OCI-LY3 (cell line): ENCODE measurements at regions not wholly inside any gene's neighbourhood (a gene's known extent, or its start where the extent isn't known, plus 50 kb on each side); places are given as distances from the start of the nearest gene placed in this dataset.

Source experiments
- H2AFZ ChIP-seq: fragments of 200-600, 300-600 bp; shearing (Covaris generic); 2 replicates; pipeline ENCODE4 v1.6.0; 2014; ENCODE audit warnings: antibody characterized with exemption, low read depth, low read length
- H3K27ac ChIP-seq: fragments of 200-600, 300-600 bp; sonication (generic); 2 replicates; pipeline ENCODE4 v1.5.1; 2014; ENCODE audit warnings: mild to moderate bottlenecking, low read length, moderate library complexity, mixed read lengths
- H3K27me3 ChIP-seq: fragments of 200-600, 300-600 bp; sonication (generic); 2 replicates; pipeline ENCODE4 v1.6.1; 2014; ENCODE audit warnings: low read depth, low read length, mixed read lengths
- H3K36me3 ChIP-seq: fragments of 200-600, 300-600 bp; sonication (generic); replicated peaks from 2 replicates; pipeline ENCODE3; 2014; ENCODE audit warnings: low read depth, low read length, mixed read lengths
- H3K4me1 ChIP-seq: fragments of 300-600, 200-600 bp; sonication (generic); 2 replicates; pipeline ENCODE4 v1.6.1; 2014; ENCODE audit warnings: low read length, mixed read lengths
- H3K4me2 ChIP-seq: fragments of 200-600, 300-600 bp; sonication (generic); 2 replicates; pipeline ENCODE4 v1.6.1; 2014; ENCODE audit warnings: low read length, mixed read lengths
- H3K4me3 ChIP-seq: fragments of 300-600, 200-600 bp; sonication (generic); 2 replicates; pipeline ENCODE4 v1.5.1; 2014; ENCODE audit warnings: antibody characterized with exemption, mild to moderate bottlenecking, low read length, moderate library complexity
- H3K79me2 ChIP-seq: fragments of 300-600, 200-600 bp; shearing (Covaris generic); 2 replicates; pipeline ENCODE4 v1.6.1; 2014; ENCODE audit warnings: mild to moderate bottlenecking, low read length, mixed read lengths
- H3K9ac ChIP-seq: fragments of 300-600, 200-600 bp; shearing (Covaris generic); 2 replicates; pipeline ENCODE4 v1.6.0; 2014; ENCODE audit warnings: mild to moderate bottlenecking, low read length, moderate library complexity
- H3K9me3 ChIP-seq: fragments of 200-600, 300-600 bp; shearing (Covaris generic); 2 replicates; pipeline ENCODE4 v1.6.1; 2014; ENCODE audit warnings: low read length, mixed read lengths; ENCODE audit not compliant: insufficient read depth
- H4K20me1 ChIP-seq: fragments of 200-600, 300-600 bp; sonication (generic); 2 replicates; pipeline ENCODE4 v1.6.1; 2016; ENCODE audit warnings: low read length, mixed read lengths; ENCODE audit not compliant: insufficient read depth
- EZH2phosphoT487 ChIP-seq: fragments of 200-600 bp; shearing (Covaris generic); IDR thresholded peaks from 2 replicates; pipeline ENCODE4 v1.6.1; 2018; ENCODE audit warnings: antibody characterized with exemption, mixed run types, low read depth
- TF ChIP-seq, protein P1 (sequence below): fragments of 200-600, 300-600 bp; sonication (generic); IDR thresholded peaks from 2 replicates; pipeline ENCODE4 v1.5.1; 2014; ENCODE audit warnings: antibody characterized with exemption, low read length, low read depth

DNA sequence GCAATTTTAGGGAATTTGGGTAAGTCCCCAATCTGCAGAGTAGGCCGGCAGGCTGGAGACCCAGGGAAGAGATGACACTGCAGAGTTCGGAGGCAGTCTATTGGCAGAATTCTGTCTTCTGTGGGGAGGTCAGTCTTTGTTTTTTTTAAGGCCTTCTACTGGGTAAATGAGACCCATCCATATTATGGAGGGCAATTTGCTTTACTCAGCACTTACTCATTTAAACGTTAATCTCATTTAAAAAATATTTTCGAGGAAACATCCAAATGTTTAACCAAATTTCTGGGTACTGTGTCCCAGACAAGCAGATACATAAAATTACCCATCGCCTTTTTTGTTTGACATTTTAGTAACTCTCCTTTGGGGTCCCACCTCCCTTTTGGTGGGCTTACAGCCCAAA, 139.5 kb downstream of the IRS1 start:
- Histone ChIP-seq H3K27me3 (no peaks in the 10 kb centered on the region), H3K79me2 (no peaks in the 10 kb centered on the region), H3K9ac (no peak overlapping the region), H3K27ac (no peak overlapping the region), H3K4me2 (no peak overlapping the region), H4K20me1 (no peaks in the 10 kb centered on the region), H3K4me1 (no peaks in the 10 kb centered on the region), H2AFZ (no peak overlapping the region), H3K36me3 (no peaks in the 10 kb centered on the region), H3K9me3 (no peaks in the 10 kb centered on the region), H3K4me3 (no peak overlapping the region)
- TF ChIP-seq, protein P1, sequence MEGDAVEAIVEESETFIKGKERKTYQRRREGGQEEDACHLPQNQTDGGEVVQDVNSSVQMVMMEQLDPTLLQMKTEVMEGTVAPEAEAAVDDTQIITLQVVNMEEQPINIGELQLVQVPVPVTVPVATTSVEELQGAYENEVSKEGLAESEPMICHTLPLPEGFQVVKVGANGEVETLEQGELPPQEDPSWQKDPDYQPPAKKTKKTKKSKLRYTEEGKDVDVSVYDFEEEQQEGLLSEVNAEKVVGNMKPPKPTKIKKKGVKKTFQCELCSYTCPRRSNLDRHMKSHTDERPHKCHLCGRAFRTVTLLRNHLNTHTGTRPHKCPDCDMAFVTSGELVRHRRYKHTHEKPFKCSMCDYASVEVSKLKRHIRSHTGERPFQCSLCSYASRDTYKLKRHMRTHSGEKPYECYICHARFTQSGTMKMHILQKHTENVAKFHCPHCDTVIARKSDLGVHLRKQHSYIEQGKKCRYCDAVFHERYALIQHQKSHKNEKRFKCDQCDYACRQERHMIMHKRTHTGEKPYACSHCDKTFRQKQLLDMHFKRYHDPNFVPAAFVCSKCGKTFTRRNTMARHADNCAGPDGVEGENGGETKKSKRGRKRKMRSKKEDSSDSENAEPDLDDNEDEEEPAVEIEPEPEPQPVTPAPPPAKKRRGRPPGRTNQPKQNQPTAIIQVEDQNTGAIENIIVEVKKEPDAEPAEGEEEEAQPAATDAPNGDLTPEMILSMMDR: no peak
- TF ChIP-seq EZH2phosphoT487: no peak

DNA sequence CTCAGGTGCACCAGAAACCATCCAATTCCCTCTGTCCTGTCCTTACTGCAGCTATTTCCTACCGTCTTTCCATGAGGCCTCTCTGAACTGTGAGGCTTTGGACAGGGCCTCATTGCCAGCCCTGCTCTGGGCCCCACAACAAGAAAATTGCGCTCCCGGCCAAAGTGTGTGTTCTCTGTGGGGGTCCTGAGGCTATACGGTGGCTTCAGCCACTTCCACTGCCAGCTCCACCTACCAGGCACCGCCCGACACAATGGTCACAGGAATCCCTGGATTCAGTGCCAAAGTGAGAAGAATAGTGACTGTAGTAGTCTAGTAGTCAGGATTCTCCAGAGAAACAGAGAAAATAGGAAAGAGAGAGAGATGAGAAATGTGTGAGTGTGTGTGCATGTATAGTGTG, 140.2 kb downstream of the IRS1 start:
- H3K79me2 ChIP-seq: no peaks in the 10 kb centered on the region
- H3K4me2 ChIP-seq: no peak overlapping the region
- no peaks in the 10 kb centered on the region for H3K27me3 ChIP-seq
- TF ChIP-seq, protein P1: no peak
- TF ChIP-seq EZH2phosphoT487: no peak
- H2AFZ ChIP-seq: no peak overlapping the region
- no peaks in the 10 kb centered on the region for H3K9me3 ChIP-seq
- no peaks in the 10 kb centered on the region for H3K36me3 ChIP-seq
- no peak overlapping the region for H3K9ac ChIP-seq
- H3K27ac ChIP-seq: no peak overlapping the region
- H3K4me1 ChIP-seq: no peaks in the 10 kb centered on the region
- H3K4me3 ChIP-seq: no peak overlapping the region
- no peaks in the 10 kb centered on the region for H4K20me1 ChIP-seq

DNA sequence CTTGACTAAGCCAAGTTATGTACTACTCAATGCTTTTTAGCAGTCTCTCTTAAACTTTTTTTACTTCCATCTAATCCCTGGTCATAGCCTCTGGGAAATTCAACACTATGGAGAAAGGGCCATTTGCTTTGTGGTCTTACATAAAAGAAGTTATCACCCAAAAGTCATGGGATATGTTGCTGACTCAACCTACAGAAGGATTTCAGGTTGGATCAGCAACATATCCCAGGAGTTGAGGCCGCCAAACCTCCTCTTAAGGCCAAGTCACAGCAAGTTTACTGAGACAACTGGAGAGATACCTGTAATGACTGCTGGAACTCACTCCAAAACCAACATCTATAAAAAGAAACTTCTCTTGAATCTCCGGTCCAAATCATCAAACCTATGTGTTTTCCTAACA, 141.1 kb downstream of the IRS1 start:
- no peak for TF ChIP-seq EZH2phosphoT487
- TF ChIP-seq, protein P1: no peak
- no peak overlapping the region for H3K4me2 ChIP-seq
- no peak overlapping the region for H2AFZ ChIP-seq
- H3K79me2 ChIP-seq: no peaks in the 10 kb centered on the region
- H3K27ac ChIP-seq: no peak overlapping the region
- H3K9ac ChIP-seq: no peak overlapping the region
- no peaks in the 10 kb centered on the region for H3K36me3 ChIP-seq
- H4K20me1 ChIP-seq: no peaks in the 10 kb centered on the region
- no peaks in the 10 kb centered on the region for H3K27me3 ChIP-seq
- no peaks in the 10 kb centered on the region for H3K4me1 ChIP-seq
- H3K4me3 ChIP-seq: no peak overlapping the region
- H3K9me3 ChIP-seq: no peaks in the 10 kb centered on the region

DNA sequence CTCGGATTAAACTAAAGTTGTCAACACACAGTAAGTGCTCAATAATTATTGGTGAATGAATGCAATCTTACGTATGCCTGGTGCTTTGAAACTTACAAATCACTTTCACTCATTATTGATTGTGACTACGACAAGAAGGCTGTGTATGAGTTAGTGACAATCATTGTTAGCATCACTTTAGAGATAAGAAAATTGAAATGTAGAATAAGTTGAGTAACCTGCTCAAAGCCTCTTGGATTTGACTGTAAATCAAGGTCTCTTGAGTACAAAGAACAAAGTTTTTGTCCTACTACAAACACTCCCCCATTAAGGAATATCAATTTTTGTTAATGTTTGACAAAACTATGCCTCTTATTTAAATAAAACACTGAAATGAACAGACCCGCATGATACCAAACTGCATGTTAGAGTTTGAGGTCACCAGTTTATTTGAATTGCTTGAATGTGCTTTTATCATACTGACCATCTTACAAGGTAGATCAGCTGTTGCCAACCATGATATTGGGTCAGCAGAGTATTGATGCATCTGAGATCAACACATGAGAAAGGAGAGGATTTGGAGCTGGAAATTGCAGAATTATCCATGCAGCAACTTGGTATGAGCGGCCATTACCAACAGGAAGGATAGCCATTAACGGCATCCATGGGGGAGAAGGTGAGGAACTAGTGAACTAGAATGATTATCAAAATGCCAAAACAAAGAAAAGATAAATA, 142.1 kb downstream of the IRS1 start:
- H3K36me3 ChIP-seq: no peaks in the 10 kb centered on the region
- no peak overlapping the region for H3K9ac ChIP-seq
- no peaks in the 10 kb centered on the region for H3K79me2 ChIP-seq
- H4K20me1 ChIP-seq: no peaks in the 10 kb centered on the region
- H3K9me3 ChIP-seq: no peaks in the 10 kb centered on the region
- no peak overlapping the region for H3K4me3 ChIP-seq
- no peak overlapping the region for H2AFZ ChIP-seq
- no peak overlapping the region for H3K27ac ChIP-seq
- no peaks in the 10 kb centered on the region for H3K27me3 ChIP-seq
- H3K4me1 ChIP-seq: peaks cover 2% of the 10 kb centered on the region; the same call in 1 of the 2 replicates
- no peak for TF ChIP-seq EZH2phosphoT487
- TF ChIP-seq, protein P1: no peak
- H3K4me2 ChIP-seq: no peak overlapping the region
